ENCODE measurements at regions not wholly inside any gene's neighbourhood (a gene's known extent, or its start where the extent isn't known, plus 50 kb on each side); places are given as distances from the start of the nearest gene placed in this dataset.

DNA sequence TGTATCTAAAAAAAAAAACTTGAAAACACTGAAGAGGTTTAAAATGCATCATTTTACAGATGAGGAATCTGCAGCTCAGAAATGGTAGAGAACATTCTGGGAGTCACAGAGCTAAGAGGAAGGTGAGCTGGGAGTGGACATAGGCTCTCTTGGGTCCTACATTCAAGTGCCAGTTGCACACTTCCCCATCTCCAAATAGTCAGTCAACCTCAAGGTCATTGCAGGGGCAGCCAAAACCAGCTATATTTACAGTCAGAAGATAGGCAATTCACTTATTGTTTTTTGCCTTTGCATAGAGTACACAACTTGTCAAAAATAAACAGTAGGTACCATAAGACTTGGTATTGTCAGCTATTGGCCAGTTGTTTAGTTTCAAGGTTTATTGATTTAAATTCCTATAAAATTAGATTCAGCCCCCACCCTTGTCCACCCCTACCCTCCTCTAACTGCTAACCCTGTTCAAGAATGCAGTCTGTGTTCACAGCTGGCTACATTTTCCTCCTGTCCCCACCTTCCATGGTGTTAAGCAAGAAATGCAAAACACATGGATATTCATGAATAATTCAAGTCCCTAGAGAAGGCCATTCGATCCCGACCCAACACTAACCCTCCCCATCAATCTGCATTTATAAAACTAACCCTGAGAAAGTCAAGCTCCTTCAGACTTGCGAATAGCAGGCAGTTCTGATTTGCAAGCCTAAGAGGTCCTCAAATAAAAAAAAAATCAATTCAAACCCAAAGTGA is 567.0 kb upstream of the MCTP2 start:
- no peak for TF ChIP-seq POLR2AphosphoS5 (IDR thresholded peaks at IDR 0.05; ENCODE audit: low read depth)
- TF ChIP-seq, protein P1, sequence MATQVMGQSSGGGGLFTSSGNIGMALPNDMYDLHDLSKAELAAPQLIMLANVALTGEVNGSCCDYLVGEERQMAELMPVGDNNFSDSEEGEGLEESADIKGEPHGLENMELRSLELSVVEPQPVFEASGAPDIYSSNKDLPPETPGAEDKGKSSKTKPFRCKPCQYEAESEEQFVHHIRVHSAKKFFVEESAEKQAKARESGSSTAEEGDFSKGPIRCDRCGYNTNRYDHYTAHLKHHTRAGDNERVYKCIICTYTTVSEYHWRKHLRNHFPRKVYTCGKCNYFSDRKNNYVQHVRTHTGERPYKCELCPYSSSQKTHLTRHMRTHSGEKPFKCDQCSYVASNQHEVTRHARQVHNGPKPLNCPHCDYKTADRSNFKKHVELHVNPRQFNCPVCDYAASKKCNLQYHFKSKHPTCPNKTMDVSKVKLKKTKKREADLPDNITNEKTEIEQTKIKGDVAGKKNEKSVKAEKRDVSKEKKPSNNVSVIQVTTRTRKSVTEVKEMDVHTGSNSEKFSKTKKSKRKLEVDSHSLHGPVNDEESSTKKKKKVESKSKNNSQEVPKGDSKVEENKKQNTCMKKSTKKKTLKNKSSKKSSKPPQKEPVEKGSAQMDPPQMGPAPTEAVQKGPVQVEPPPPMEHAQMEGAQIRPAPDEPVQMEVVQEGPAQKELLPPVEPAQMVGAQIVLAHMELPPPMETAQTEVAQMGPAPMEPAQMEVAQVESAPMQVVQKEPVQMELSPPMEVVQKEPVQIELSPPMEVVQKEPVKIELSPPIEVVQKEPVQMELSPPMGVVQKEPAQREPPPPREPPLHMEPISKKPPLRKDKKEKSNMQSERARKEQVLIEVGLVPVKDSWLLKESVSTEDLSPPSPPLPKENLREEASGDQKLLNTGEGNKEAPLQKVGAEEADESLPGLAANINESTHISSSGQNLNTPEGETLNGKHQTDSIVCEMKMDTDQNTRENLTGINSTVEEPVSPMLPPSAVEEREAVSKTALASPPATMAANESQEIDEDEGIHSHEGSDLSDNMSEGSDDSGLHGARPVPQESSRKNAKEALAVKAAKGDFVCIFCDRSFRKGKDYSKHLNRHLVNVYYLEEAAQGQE (IDR thresholded peaks at IDR 0.05; ENCODE audit: insufficient replicate concordance, low read depth), result no peak
- TF ChIP-seq, protein P2, sequence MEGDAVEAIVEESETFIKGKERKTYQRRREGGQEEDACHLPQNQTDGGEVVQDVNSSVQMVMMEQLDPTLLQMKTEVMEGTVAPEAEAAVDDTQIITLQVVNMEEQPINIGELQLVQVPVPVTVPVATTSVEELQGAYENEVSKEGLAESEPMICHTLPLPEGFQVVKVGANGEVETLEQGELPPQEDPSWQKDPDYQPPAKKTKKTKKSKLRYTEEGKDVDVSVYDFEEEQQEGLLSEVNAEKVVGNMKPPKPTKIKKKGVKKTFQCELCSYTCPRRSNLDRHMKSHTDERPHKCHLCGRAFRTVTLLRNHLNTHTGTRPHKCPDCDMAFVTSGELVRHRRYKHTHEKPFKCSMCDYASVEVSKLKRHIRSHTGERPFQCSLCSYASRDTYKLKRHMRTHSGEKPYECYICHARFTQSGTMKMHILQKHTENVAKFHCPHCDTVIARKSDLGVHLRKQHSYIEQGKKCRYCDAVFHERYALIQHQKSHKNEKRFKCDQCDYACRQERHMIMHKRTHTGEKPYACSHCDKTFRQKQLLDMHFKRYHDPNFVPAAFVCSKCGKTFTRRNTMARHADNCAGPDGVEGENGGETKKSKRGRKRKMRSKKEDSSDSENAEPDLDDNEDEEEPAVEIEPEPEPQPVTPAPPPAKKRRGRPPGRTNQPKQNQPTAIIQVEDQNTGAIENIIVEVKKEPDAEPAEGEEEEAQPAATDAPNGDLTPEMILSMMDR (IDR thresholded peaks at IDR 0.05; ENCODE audit: insufficient read depth, low read length), result no peak
- TF ChIP-seq SPI1 (IDR thresholded peaks at IDR 0.05; ENCODE audit: borderline replicate concordance, low read depth), result no peak

Data from HL-60 (cell line).